ENCODE measurements at regions not wholly inside any gene's neighbourhood (a gene's known extent, or its start where the extent isn't known, plus 50 kb on each side); places are given as distances from the start of the nearest gene placed in this dataset.
"Not testable (repeated sequence)": the region's sequence is repeated elsewhere in the genome, so short reads cannot be mapped to it uniquely, and the experiment has no call there.

DNA sequence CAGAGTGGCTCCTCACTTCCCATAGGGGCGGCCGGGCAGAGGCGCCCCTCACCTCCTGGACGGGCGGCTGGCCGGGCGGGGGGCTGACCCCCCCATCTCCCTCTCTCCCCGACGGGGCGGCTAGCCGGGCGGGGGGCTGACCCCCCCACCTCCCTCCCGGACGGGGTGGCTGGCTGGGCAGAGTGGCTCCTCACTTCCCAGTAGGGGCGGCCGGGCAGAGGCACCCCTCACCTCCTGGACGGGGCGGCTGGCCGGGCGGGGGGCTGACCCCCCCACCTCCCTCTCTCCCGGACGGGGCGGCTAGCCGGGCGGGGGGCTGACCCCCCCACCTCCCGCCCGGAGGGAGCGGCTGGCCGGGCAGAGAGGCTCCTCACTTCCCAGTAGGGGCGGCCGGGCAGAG is 203.4 kb downstream of the SOX4 start:
- TF ChIP-seq CTCF, POLR2AphosphoS5, POLR2A (IDR thresholded peaks at IDR 0.05): not testable (repeated sequence)

Data from breast epithelium (tissue), 3 donors.